ENCODE measurements at regions not wholly inside any gene's neighbourhood (a gene's known extent, or its start where the extent isn't known, plus 50 kb on each side); places are given as distances from the start of the nearest gene placed in this dataset.
A peak's percentile ranks its signal among the peaks of the same experiment; 100 is the strongest.
"Not testable (repeated sequence)": the region's sequence is repeated elsewhere in the genome, so short reads cannot be mapped to it uniquely, and the experiment has no call there.

- DNase-seq (ENCODE audit: insufficient read length, low spot score) (no peak), FAIRE-seq (no peak)
- no peak for TF ChIP-seq POLR2A (IDR thresholded peaks at IDR 0.05; ENCODE audit: low read depth, low read length)
Measured at GRCh38 chr10:120217736-120218135, 239.3 kb upstream of the PLPP4 start.

- no peak for TF ChIP-seq POLR2A (IDR thresholded peaks at IDR 0.05; ENCODE audit: low read depth, low read length)
- peak; percentile 7 for DNase-seq (ENCODE audit: insufficient read length, low spot score)
- FAIRE-seq, result no peak
Measured at GRCh38 chr10:120221873-120222485, 235.0 kb upstream of the PLPP4 start.

DNA sequence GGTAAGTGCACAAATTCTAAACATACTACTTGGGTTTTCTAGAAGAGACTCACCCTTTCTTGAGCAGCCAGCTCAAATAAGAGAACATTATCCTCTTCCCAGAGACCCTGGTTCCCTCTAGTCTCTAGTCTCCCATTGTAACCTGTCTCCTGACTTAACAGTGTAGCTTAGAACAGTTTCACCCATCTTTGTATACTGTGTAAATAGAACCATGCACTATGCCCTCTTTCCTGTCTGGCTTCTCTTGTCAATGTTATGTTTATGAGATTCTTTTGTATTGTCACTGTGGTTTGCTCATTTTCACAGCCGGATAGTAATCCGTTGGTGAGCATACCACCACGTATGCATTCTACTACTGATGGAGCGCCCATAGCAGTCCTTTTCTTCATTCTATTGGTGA lies 227.4 kb upstream of the PLPP4 start:
- no peak for TF ChIP-seq POLR2A (IDR thresholded peaks at IDR 0.05; ENCODE audit: low read depth, low read length)
- FAIRE-seq, result no peak
- no peak for DNase-seq (ENCODE audit: insufficient read length, low spot score)

DNA sequence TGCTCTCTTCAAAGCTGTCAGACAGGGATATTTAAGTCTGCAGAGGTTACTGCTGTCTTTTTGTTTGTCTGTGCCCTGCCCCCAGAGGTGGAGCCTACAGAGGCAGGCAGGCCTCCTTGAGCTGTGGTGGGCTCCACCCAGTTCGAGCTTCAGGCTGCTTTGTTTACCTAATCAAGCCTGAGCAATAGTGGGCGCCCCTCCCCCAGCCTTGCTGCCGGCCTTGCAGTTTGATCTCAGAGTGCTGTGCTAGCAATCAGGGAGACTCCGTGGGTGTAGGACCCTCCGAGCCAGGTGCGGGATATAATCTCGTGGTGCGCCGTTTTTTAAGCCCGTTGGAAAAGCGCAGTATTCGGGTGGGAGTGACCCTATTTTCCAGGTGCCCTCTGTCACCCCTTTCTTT lies 217.3 kb upstream of the PLPP4 start:
- FAIRE-seq; DNase-seq (ENCODE audit: insufficient read length, low spot score): not testable (repeated sequence)

- FAIRE-seq, result no peak
- no peak for TF ChIP-seq POLR2A (IDR thresholded peaks at IDR 0.05; ENCODE audit: low read depth, low read length)
- no peak for DNase-seq (ENCODE audit: insufficient read length, low spot score)
Measured at GRCh38 chr10:120251821-120252442, 205.1 kb upstream of the PLPP4 start.

DNA sequence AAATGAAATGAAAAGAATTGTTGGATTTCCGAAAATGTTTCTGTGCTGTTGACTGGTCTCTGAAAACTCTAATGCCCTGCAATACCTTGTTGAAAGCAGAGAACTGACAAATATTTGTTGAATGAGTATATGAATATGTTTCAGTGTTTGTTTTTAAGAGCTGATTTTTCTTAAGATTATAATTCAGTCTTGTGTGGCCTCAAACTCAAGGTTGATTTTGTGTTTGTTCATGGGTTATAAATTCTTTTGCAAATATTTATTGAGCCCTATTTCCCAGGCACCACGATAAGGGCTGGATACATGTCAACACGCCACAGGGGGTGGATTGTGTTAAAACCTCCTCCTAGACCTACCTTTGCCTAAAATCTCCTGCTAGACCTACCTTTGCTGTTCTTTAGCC lies 203.9 kb upstream of the PLPP4 start:
- DNase-seq (ENCODE audit: insufficient read length, low spot score) (no peak), FAIRE-seq (no peak)
- no peak for TF ChIP-seq POLR2A (IDR thresholded peaks at IDR 0.05; ENCODE audit: low read depth, low read length)

DNA sequence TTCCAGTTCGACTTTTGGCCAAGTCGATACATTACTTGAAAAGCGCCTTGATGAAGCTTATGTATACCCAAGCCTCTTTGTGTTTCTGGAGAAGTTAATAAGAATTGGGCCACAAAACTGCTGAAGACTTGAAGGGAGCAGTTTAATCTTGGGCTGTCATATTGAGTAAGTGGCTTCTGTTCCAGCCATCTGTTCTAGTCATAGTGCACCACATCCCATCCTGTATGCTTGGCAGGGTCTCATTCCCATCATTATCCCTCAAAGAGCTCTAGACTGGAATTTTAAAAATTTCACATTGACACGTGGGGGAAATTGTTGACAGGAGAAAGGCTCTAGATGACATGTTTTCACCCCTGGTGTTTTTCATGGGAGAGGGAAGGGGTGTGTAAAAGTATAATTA lies 196.6 kb upstream of the PLPP4 start:
- FAIRE-seq (no peak), DNase-seq (ENCODE audit: insufficient read length, low spot score) (no peak)
- TF ChIP-seq POLR2A (IDR thresholded peaks at IDR 0.05; ENCODE audit: low read depth, low read length), result no peak

- no peak for TF ChIP-seq POLR2A (IDR thresholded peaks at IDR 0.05; ENCODE audit: low read depth, low read length)
- no peak for DNase-seq (ENCODE audit: insufficient read length, low spot score)
- no peak for FAIRE-seq
Measured at GRCh38 chr10:120262857-120263547, 194.0 kb upstream of the PLPP4 start.

DNA sequence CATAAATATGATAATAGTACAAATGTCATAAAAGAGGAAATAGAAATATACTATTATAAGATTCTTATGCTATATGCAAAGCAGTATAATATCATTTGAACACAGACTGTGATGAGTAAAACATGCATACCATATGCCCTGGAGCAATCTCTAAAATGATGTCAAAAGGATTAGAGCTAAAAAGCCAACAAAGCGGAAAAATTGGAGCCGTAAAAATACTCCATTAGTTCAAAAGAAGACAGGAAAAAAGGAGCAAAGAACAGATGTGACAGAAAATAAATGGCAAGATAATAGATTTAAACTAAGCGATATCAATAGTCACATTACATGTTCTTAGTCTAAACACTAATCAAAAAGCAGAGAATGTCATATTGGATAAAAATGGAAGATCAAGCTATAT lies 191.0 kb upstream of the PLPP4 start:
- FAIRE-seq (no peak), DNase-seq (ENCODE audit: insufficient read length, low spot score) (no peak)
- no peak for TF ChIP-seq POLR2A (IDR thresholded peaks at IDR 0.05; ENCODE audit: low read depth, low read length)

GRCh38 chr10:120270906-120271305 lies 186.1 kb upstream of the PLPP4 start:
- no peak for DNase-seq (ENCODE audit: insufficient read length, low spot score)
- FAIRE-seq, result no peak
- TF ChIP-seq POLR2A (IDR thresholded peaks at IDR 0.05; ENCODE audit: low read depth, low read length), result no peak

- FAIRE-seq (no peak), DNase-seq (ENCODE audit: insufficient read length, low spot score) (no peak)
- no peak for TF ChIP-seq POLR2A (IDR thresholded peaks at IDR 0.05; ENCODE audit: low read depth, low read length)
Measured at GRCh38 chr10:120271696-120272095, 185.3 kb upstream of the PLPP4 start.

DNA sequence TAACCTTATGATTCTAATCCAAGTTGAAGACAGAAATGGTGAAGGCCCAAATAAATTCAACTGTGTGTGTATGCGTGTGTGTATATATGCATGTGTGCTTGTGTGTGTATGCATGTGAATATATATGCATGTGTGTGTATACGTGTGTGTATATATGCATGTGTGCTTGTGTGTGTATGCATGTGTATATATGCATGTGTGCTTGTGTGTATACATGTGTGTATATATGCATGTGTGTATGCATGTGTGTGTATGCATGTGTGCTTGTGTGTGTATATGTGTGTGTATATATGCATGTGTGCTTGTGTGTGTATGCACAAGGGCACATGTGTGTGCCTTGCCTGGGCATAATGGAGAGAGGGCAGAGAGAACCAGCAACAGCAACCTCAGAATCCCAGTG lies 184.7 kb upstream of the PLPP4 start:
- FAIRE-seq, result no peak
- no peak for TF ChIP-seq POLR2A (IDR thresholded peaks at IDR 0.05; ENCODE audit: low read depth, low read length)
- no peak for DNase-seq (ENCODE audit: insufficient read length, low spot score)

DNA sequence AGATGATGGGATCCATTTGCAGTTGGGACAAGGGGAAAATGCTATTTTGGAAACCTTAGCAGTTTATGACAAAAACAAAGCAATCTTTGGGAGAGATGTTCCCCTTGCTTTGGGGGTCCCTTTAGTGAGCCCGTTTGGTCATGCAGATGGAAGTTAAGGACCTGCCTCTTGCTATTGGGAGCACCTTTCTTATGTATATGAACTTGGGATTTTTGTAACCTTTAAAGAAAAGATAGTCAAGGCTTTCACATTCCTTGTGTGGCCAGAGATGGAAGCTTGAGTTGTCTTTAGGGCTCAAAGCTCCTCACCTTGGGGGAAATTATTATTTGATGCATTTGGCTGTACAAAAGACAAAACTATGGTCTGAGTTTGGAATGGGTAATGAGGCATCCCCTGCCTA lies 179.0 kb upstream of the PLPP4 start:
- no peak for FAIRE-seq
- DNase-seq (ENCODE audit: insufficient read length, low spot score), result no peak
- no peak for TF ChIP-seq POLR2A (IDR thresholded peaks at IDR 0.05; ENCODE audit: low read depth, low read length)

- no peak for TF ChIP-seq POLR2A (IDR thresholded peaks at IDR 0.05; ENCODE audit: low read depth, low read length)
- DNase-seq (ENCODE audit: insufficient read length, low spot score) (no peak), FAIRE-seq (no peak)
Measured at GRCh38 chr10:120279196-120279595, 177.8 kb upstream of the PLPP4 start.

GRCh38 chr10:120282421-120282820 lies 174.6 kb upstream of the PLPP4 start:
- FAIRE-seq, result no peak
- no peak for DNase-seq (ENCODE audit: insufficient read length, low spot score)
- TF ChIP-seq POLR2A (IDR thresholded peaks at IDR 0.05; ENCODE audit: low read depth, low read length), result no peak

Data from H54 (cell line).